Effector memory CD8-positive, alpha-beta T cell (primary cell): ENCODE measurements at regions not wholly inside any gene's neighbourhood (a gene's known extent, or its start where the extent isn't known, plus 50 kb on each side); places are given as distances from the start of the nearest gene placed in this dataset.
"Not testable (repeated sequence)": the region's sequence is repeated elsewhere in the genome, so short reads cannot be mapped to it uniquely, and the experiment has no call there.

ENCODE experiments used
- ATAC-seq: fragments of 150-1000 bp; cut with Tn5 transposase; replicated peaks from 2 replicates; pipeline ENCODE4 v1.10.0; 2021; ENCODE audit warnings: mild to moderate bottlenecking, moderate library complexity
- DNase-seq, 3 experiments: peaks; one replicate each; pipeline ENCODE4 v3.0.0; 2021
- H3K27ac Mint-ChIP-seq, 2 donors: one replicate each; pipeline ENCODE4 v1.8.0; 2022; ENCODE audit warnings: mild to moderate bottlenecking in 2 of 2, mixed read lengths in 2 of 2, moderate library complexity in 2 of 2
- H3K27me3 Mint-ChIP-seq, 2 donors: one replicate each; pipeline ENCODE4 v1.8.0; 2022; ENCODE audit warnings: mixed read lengths in 2 of 2
- H3K36me3 Mint-ChIP-seq: one replicate; pipeline ENCODE4 v1.8.0; 2022; ENCODE audit warnings: mild to moderate bottlenecking, moderate library complexity, mixed read lengths; ENCODE audit not compliant: insufficient read depth
- H3K4me1 Mint-ChIP-seq, 2 donors: one replicate each; pipeline ENCODE4 v1.8.0; 2022; ENCODE audit warnings: low read depth in 2 of 2, mixed read lengths in 2 of 2
- H3K4me3 Mint-ChIP-seq, 2 donors: one replicate each; pipeline ENCODE4 v1.8.0; 2022; ENCODE audit warnings: mild to moderate bottlenecking in 2 of 2, mixed read lengths in 2 of 2, moderate library complexity in 2 of 2
- H3K9me3 Mint-ChIP-seq, 2 donors: one replicate each; pipeline ENCODE4 v1.8.0; 2022; ENCODE audit warnings: mixed read lengths in 2 of 2

GRCh38 chr17:28247671-28248555 lies 71.1 kb upstream of the TMEM97 start:
- DNase-seq (no peak), ATAC-seq (no peak)
- no peaks in the 10 kb centered on the region for H3K36me3 Mint-ChIP-seq

GRCh38 chr17:28249706-28250105 lies 69.3 kb upstream of the TMEM97 start:
- DNase-seq, result no peak
- peaks cover 5 to 8% of the 10 kb centered on the region in 2 donors for H3K4me1 Mint-ChIP-seq
- no peak for ATAC-seq
- no peak overlapping the region for H3K4me3 Mint-ChIP-seq
- H3K36me3 Mint-ChIP-seq, result no peaks in the 10 kb centered on the region
- no peaks in the 10 kb centered on the region for H3K9me3 Mint-ChIP-seq
- H3K27ac Mint-ChIP-seq, result no peak overlapping the region
- peaks cover 12 to 46% of the 10 kb centered on the region in 2 donors for H3K27me3 Mint-ChIP-seq

More at GRCh38 chr17:28247671-28248555, 71.1 kb upstream of the TMEM97 start:
- H3K27ac Mint-ChIP-seq, result no peak overlapping the region
- H3K4me3 Mint-ChIP-seq, result no peak overlapping the region
- H3K9me3 Mint-ChIP-seq, result no peaks in the 10 kb centered on the region
- peaks cover 8% of the 10 kb centered on the region in 2 donors for H3K4me1 Mint-ChIP-seq
- peaks cover 12 to 48% of the 10 kb centered on the region in 2 donors for H3K27me3 Mint-ChIP-seq

GRCh38 chr17:28252436-28252835 lies 66.6 kb upstream of the TMEM97 start:
- H3K36me3 Mint-ChIP-seq, result no peaks in the 10 kb centered on the region
- H3K27me3 Mint-ChIP-seq, result peaks cover 24 to 65% of the 10 kb centered on the region in 2 donors
- H3K4me3 Mint-ChIP-seq, result no peak overlapping the region
- H3K27ac Mint-ChIP-seq, result no peak overlapping the region
- peaks cover 5 to 8% of the 10 kb centered on the region in 2 donors for H3K4me1 Mint-ChIP-seq
- no peak for DNase-seq
- ATAC-seq, result no peak
- no peaks in the 10 kb centered on the region for H3K9me3 Mint-ChIP-seq

GRCh38 chr17:28253663-28254062 lies 65.3 kb upstream of the TMEM97 start:
- no peaks in the 10 kb centered on the region for H3K36me3 Mint-ChIP-seq
- ATAC-seq, result no peak
- DNase-seq, result no peak
- peaks cover 30 to 65% of the 10 kb centered on the region in 2 donors for H3K27me3 Mint-ChIP-seq
- peaks cover 4 to 8% of the 10 kb centered on the region in 2 donors for H3K4me1 Mint-ChIP-seq
- H3K9me3 Mint-ChIP-seq, result no peaks in the 10 kb centered on the region
- H3K27ac Mint-ChIP-seq, result no peak overlapping the region
- H3K4me3 Mint-ChIP-seq, result no peak overlapping the region

GRCh38 chr17:28255616-28256015 lies 63.4 kb upstream of the TMEM97 start:
- H3K27ac Mint-ChIP-seq, result no peak overlapping the region
- peaks cover 36 to 77% of the 10 kb centered on the region in 2 donors for H3K27me3 Mint-ChIP-seq
- peaks cover 4 to 8% of the 10 kb centered on the region in 2 donors for H3K4me1 Mint-ChIP-seq
- no peaks in the 10 kb centered on the region for H3K36me3 Mint-ChIP-seq
- no peak overlapping the region for H3K4me3 Mint-ChIP-seq
- H3K9me3 Mint-ChIP-seq, result peaks cover 0 to 3% of the 10 kb centered on the region in 2 donors
- DNase-seq (no peak), ATAC-seq (no peak)

- H3K4me1 Mint-ChIP-seq, result peaks cover 4 to 8% of the 10 kb centered on the region in 2 donors
- H3K4me3 Mint-ChIP-seq, result no peak overlapping the region
- ATAC-seq, result no peak
- peaks cover 35 to 74% of the 10 kb centered on the region in 2 donors for H3K27me3 Mint-ChIP-seq
- no peak overlapping the region for H3K27ac Mint-ChIP-seq
- peaks cover 0 to 5% of the 10 kb centered on the region in 2 donors for H3K9me3 Mint-ChIP-seq
- no peak for DNase-seq
- H3K36me3 Mint-ChIP-seq, result no peaks in the 10 kb centered on the region
Measured at GRCh38 chr17:28256370-28256769, 62.6 kb upstream of the TMEM97 start.

- Mint-ChIP-seq H3K27me3 (peaks cover 30 to 69% of the 10 kb centered on the region in 2 donors), H3K4me3 (no peak overlapping the region), H3K4me1 (peaks cover 1 to 2% of the 10 kb centered on the region in 2 donors), H3K36me3 (no peaks in the 10 kb centered on the region), H3K27ac (no peak overlapping the region), H3K9me3 (peaks cover 0 to 5% of the 10 kb centered on the region in 2 donors)
- ATAC-seq (no peak), DNase-seq (no peak)
Measured at GRCh38 chr17:28256881-28257280, 62.1 kb upstream of the TMEM97 start.

GRCh38 chr17:28258347-28258887 lies 60.6 kb upstream of the TMEM97 start:
- DNase-seq (no peak), ATAC-seq (no peak)
- Mint-ChIP-seq H3K9me3 (peaks cover 0 to 5% of the 10 kb centered on the region in 2 donors), H3K27ac (no peak overlapping the region), H3K4me3 (no peak overlapping the region), H3K4me1 (no peaks in the 10 kb centered on the region), H3K36me3 (no peaks in the 10 kb centered on the region), H3K27me3 (peaks cover 30 to 55% of the 10 kb centered on the region in 2 donors)

GRCh38 chr17:28261219-28261618 lies 57.8 kb upstream of the TMEM97 start:
- Mint-ChIP-seq H3K27me3 (peaks cover 23 to 38% of the 10 kb centered on the region in 2 donors), H3K27ac (no peak overlapping the region), H3K9me3 (peaks cover 0 to 5% of the 10 kb centered on the region in 2 donors), H3K4me3 (no peak overlapping the region), H3K36me3 (no peaks in the 10 kb centered on the region), H3K4me1 (no peaks in the 10 kb centered on the region)
- DNase-seq (no peak), ATAC-seq (no peak)

GRCh38 chr17:28262123-28262745 lies 56.8 kb upstream of the TMEM97 start:
- not testable (repeated sequence) for ATAC-seq, H3K9me3 Mint-ChIP-seq
- H3K27me3 Mint-ChIP-seq, result peaks cover 14 to 28% of the 10 kb centered on the region in 2 donors

GRCh38 chr17:28264902-28265548 lies 54.0 kb upstream of the TMEM97 start:
- not testable (repeated sequence) for H3K36me3 Mint-ChIP-seq, H3K27ac Mint-ChIP-seq, H3K27me3 Mint-ChIP-seq, H3K4me1 Mint-ChIP-seq, DNase-seq, H3K4me3 Mint-ChIP-seq, H3K9me3 Mint-ChIP-seq, ATAC-seq

More at GRCh38 chr17:28262123-28262745, 56.8 kb upstream of the TMEM97 start:
- H3K36me3 Mint-ChIP-seq, H3K27ac Mint-ChIP-seq, H3K4me3 Mint-ChIP-seq, H3K4me1 Mint-ChIP-seq, DNase-seq: not testable (repeated sequence)

GRCh38 chr17:28265856-28266546 lies 53.0 kb upstream of the TMEM97 start:
- not testable (repeated sequence) for ATAC-seq, H3K9me3 Mint-ChIP-seq, H3K27ac Mint-ChIP-seq, H3K4me3 Mint-ChIP-seq, H3K4me1 Mint-ChIP-seq, DNase-seq, H3K36me3 Mint-ChIP-seq
- H3K27me3 Mint-ChIP-seq, result peaks cover 9 to 14% of the 10 kb centered on the region in 2 donors

GRCh38 chr17:28266547-28266920 lies 52.5 kb upstream of the TMEM97 start:
- not testable (repeated sequence) for H3K36me3 Mint-ChIP-seq, ATAC-seq, H3K9me3 Mint-ChIP-seq, H3K27ac Mint-ChIP-seq, DNase-seq, H3K4me1 Mint-ChIP-seq, H3K4me3 Mint-ChIP-seq
- peaks cover 9 to 18% of the 10 kb centered on the region in 2 donors for H3K27me3 Mint-ChIP-seq
